Stimulated activated CD4-positive, alpha-beta T cell treated with anti-CD3 and anti-CD28 coated beads, Interleukin-12 subunit alpha, Interleukin-12 subunit beta, amount 100 ng/mL, for 24 hours (primary cell): ENCODE measurements at regions not wholly inside any gene's neighbourhood (a gene's known extent, or its start where the extent isn't known, plus 50 kb on each side); places are given as distances from the start of the nearest gene placed in this dataset.

ENCODE experiments used
- DNase-seq, 2 experiments: peaks; one replicate each; pipeline ENCODE4 v3.0.0-alpha.2; 2020; ENCODE audit warnings: low read depth in 2 of 2

DNA sequence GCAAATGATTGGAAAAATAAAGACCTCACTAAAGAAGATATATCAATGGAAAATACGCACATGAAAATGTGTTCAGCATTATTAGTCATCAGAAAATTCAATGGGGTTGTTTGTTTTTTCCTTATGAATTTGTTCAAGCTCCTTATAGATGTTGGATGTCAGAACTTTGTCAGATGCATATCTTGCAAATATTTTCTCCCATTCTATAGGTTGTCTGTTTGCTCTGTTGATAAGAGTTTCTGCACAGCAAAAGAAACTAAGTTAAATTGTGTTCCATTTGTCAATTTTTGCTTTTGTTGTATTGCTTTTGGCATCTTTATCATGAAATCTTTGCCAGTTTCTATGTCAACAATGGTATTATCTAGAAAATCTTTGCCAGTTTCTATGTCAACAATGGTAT, 633.9 kb upstream of the CHORDC1 start:
- DNase-seq = no peak

- no peak for DNase-seq
These were observed 632.7 kb upstream of the CHORDC1 start for GRCh38 chr11:90855531-90855930.

DNA sequence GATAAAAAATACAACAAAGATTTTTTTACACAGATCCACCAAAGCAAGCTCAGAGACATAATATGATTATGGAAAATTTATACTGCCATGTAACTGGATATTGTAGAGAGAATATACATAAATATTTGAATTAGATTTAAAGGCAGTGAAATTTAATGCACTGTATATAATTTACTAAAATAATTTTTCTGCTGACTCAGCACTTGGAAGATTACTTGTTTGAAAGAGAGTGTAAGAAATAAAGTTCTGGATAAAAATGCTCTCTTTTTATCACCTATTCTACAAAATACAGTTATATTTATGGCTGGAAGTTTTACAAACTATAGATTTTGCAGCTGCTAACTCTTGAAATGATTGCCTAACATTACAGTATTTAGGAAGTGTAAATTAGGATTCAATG, 628.3 kb upstream of the CHORDC1 start:
- no peak for DNase-seq

DNA sequence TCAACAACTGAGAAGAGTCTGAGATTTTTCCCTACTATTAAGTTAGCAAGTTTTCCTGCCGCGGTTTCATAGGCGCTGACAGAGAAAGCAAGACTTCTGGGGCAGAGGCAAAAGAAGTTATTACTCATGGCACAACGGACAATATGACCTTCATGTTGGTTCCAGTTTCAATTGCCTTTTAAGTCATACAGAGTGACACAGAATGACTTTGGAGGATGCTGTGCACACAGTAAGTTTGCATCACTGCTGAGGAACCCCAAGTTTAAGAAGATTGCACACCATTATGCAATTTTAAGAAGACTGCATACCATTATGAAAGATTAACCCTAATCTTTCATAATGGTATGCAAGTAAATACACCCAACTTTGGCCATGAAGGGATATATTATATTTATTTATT, 626.5 kb upstream of the CHORDC1 start:
- DNase-seq = no peak

DNA sequence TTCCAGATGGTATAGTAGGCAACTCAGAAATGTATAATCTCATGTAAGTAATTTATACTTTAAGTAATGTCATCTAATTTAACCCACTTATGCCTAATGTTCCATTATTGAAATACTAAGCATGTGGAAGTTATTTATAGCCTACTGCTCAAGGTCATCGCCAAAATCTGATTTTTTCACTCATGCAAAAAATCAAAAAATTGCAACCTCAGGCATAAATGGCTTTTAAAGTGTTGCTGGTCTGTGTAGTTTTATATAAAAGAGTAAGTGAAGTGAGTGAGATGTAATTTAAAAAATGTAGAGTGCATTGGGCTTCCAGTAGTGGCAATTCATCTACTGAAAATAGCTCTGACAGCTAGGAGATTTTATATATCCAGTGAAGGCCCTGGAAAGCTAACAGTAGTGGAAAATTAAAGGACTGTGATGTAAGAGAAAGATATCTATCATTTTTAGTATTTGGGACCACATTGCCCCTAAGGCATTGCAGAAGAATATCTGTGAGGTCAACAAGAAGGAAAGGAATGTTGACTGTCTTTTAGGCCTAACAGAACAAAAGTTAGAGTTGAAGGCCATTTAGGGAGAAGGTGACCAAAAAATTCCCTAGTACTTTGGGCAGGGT, 624.5 kb upstream of the CHORDC1 start:
- no peak for DNase-seq

- DNase-seq = no peak
These were observed 623.8 kb upstream of the CHORDC1 start for GRCh38 chr11:90846628-90847027.

DNA sequence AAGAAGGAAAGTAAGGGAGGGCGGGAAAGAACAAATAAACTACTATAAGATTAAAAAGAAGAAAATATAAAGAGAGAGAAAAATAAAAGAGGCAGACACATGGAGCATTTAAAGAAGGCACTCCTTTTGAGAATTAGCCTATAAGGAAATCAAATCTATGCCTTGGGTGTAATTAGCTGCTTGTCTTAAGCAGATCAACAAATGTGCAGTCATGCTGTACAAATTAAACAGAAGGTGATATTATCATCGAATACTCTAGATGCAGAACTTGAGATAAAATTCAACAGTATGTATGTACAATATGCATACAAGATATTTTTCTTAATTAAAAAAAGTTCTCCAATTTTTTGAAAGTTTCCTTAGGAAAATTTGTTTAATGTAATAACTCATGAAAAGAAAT, 623.0 kb upstream of the CHORDC1 start:
- no peak for DNase-seq

DNA sequence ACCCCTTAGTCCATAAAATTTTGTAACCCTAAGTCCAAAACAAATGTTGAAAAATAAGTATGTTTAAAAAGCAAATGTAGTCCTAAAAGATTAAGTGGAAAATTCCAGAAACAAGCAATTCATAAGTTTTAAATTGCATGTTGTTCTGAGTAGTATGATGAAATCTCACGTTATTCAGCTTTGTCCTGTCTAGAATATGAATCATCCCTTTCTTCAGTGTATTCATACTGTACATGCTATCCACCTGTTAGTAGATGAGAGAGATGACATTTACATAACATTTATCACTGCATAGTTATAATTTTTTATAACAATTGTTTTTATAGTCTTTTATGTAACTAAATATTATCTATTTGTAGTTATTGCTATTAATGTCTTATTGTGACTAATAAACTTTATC, 622.3 kb upstream of the CHORDC1 start:
- no peak for DNase-seq

DNA sequence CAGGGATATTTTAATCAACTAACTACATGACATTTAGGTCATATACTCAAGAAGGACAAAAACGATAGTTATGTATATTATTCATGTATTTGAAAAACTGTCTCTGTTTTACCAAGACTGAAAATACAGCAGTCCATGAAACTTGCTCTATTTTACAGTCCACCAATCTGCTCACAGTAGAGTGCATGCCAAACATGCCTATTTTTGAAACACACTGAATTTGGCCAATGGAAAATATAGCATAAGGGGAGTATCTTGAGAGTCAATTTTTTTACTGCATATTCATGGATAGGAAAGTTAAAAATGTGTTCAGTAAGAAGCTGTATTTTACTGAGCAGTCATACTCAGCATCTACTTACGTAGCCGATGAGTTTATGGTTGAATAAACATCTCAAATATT, 621.2 kb upstream of the CHORDC1 start:
- DNase-seq = no peak

- no peak for DNase-seq
These were observed 619.8 kb upstream of the CHORDC1 start for GRCh38 chr11:90842681-90843080.

- no peak for DNase-seq
These were observed 617.2 kb upstream of the CHORDC1 start for GRCh38 chr11:90840071-90840470.

GRCh38 chr11:90836031-90836430, 613.2 kb upstream of the CHORDC1 start:
- no peak for DNase-seq

- no peak for DNase-seq
These were observed 600.6 kb upstream of the CHORDC1 start for GRCh38 chr11:90823446-90823845.

GRCh38 chr11:90822996-90823395, 600.1 kb upstream of the CHORDC1 start:
- DNase-seq = no peak

DNA sequence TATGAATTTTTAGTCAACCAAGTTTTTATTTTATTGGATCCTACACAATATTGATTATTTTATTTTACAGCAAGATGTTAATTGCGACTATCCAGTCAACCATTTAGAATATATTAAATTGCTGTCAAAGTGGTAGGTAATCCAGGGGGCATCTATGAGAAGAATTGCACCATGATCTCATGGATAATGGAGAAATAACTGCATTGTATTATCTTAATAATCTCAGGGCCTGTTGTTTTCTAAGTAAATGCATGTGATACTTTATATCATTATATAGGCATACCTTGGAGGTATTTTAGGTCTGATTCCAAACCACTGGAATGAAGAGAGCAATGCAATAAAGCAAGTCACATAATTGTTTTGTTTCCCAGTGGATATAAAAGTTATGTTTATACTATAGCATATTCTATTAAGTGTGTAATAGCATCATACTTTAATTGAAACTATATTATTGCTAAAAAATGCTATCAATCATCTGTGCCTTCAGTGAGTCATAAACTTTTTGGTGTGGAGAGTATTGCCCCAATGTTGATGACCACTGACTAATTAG, 595.4 kb upstream of the CHORDC1 start:
- no peak for DNase-seq

DNA sequence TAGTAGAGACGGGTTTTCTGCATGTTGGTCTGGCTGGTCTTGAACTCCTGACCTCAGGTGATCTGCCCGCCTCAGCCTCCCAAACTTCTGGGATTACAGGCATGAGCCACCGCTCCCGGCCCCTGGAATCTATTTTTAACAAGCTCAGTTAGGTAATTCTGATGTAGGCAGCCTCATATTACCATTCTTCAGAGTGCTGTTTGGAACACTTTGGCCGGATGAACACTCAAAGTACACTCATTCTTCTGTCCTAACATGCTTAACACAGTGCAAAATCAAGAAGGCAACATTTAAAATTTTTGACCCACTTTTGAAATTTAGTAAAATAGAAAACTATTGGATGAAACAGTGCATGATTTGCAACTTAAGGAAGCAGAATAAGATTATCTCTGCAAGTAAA, 586.7 kb upstream of the CHORDC1 start:
- DNase-seq = no peak

DNA sequence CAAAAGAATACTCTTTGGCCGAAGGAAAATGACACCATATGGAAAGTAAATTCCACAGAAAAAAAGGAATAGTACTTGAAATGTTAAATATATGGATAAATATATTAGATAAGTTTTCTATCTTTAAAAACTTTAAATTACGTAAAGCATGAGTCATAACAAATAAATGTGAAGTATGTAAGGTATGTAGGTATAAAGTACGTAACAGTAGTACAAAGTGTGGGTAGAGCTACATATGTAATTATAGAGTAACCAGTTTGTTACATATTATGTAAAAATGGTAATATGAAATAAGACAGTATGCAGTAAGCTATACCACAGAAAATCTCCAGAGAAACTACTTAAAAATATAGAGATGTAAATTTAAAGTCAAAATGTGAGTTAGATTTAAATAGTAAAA, 582.3 kb upstream of the CHORDC1 start:
- no peak for DNase-seq

DNA sequence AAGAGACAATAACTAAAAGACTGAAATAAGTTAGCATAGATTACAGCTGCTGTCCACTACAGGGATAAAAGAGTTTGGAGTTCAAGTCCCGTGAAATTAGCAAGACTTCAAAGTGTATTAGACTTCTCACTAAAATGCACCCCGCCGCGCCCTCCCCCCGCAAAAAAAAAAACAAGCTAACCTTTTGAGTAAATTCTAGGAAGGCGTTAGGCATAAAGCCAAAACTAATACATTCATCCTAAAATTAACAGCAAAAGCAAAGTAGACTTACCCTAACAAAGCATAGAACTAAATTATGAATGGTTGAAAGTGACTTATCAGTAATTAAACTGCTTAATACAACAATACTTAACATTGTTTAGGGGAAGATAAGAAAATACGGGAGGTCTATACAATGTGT, 581.0 kb upstream of the CHORDC1 start:
- DNase-seq = no peak

DNA sequence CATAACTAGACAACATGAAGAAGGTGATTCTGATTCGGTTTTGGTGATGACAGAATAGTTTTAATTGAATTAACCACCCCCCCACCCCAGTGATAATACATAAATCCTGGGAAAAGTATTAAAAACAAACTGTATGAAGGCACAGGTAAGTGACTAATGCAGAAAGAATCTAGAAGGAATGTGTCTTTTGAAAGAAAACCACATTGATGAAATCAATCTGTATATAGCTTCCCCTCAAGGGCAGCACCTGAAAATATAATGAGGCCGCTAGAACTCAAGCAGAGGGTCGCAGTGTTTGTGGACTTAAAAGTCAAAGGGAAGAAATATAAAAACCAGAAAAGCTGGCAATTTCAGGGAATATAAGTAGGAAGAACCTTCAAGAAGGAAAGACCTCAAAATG, 580.5 kb upstream of the CHORDC1 start:
- DNase-seq = no peak

DNA sequence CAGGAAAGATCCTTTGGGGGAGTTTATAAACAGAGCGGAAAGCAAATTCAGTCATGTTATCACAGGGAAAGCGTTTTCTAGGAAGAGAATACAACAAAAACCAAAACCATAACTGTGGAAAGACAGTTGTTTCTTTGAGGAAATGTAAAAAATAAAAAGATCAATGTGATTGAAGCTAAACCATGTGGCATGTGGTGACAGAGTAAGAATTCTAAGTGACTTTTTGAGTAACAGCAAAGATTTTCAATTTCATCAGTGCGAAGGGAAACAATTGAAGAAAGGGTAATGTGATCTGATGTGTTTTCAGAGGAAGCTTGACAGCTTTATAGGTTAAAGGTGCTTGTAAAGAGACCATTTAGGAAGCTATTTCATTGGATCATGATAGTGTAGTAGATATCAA, 575.9 kb upstream of the CHORDC1 start:
- no peak for DNase-seq

- DNase-seq = no peak
These were observed 572.9 kb upstream of the CHORDC1 start for GRCh38 chr11:90795746-90796145.

DNA sequence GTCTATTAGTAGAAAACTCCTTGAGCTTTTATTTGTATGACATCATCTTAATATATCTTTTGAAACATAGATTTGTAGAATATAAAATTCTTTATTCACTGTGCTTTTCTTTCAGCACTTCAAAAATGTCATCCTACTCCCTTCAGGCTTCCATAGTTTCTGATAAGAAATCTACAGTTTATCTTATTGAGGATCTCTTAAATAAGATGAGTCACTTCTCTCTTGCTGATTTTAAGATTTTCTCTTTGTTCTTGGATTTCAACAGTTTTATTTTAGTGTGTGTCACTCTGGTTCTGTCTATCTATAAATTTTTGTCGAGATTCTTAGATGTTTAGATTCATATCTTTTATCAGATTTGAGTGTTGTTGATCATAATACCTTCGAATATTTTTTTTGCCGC, 566.1 kb upstream of the CHORDC1 start:
- no peak for DNase-seq

DNA sequence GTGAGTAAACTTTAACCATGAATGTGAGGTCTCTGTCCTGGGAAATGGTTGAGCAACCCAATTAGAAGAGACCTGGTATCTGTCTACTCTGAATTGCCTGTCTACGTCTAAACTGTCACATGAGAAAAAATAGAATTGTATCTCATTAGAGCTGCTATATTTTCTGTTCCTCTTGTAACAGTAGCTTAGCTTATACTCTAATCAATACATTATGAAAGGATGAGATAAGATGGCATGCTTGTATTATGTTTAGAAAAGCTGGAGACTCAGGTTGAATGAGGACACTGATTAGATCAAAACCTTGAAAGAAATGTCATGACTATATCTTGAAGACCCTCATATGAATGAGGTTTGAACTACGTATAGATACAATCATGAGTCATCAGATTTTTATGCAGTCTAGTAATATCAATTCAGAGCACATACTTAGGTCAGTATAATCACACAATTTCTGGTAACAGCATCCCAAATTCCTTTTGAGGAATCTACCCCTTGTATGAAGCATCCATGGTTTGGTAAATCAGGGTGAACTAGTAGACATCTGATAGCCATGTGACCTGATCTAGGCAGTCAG, 561.5 kb upstream of the CHORDC1 start:
- no peak for DNase-seq

DNA sequence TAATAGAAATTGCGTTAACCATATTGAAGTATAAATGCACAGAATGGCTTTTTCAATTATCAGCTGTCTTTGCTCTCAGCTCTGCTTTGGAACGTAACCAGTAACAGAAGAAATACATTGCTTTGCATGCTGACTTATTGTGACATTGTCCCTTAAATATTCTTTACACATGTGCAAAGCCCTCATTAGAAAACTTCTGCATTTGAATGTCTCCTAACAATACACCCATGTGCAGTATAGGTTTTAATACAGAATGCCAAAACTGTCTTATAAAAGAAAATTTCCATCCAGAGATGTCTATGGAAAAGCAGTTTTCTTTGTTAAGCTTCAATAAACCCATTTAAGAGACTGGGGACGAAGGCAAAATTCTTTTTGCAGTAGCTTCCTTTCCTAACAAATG, 560.3 kb upstream of the CHORDC1 start:
- DNase-seq = no peak
